Fibroblast of the aortic adventitia (primary cell): ENCODE measurements at regions not wholly inside any gene's neighbourhood (a gene's known extent, or its start where the extent isn't known, plus 50 kb on each side); places are given as distances from the start of the nearest gene placed in this dataset.
A peak's percentile ranks its signal among the peaks of the same experiment; 100 is the strongest.

Experiments used
- DNase-seq: peaks from one replicate; pipeline ENCODE4 v3.0.0-alpha.2; 2010; ENCODE audit warnings: low read depth
- H3K4me3 ChIP-seq: 2 replicates; pipeline ENCODE4 v1.5.1; 2011; ENCODE audit warnings: low read depth, mild to moderate bottlenecking, control low read depth, low read length, moderate library complexity
- CTCF ChIP-seq: IDR thresholded peaks from 2 replicates; pipeline ENCODE4 v1.5.1; 2011; ENCODE audit warnings: mild to moderate bottlenecking, low read length, control low read depth, inconsistent platforms; ENCODE audit not compliant: insufficient read depth

GRCh38 chr14:21735639-21736307, 62.2 kb upstream of the OR4E1 start:
- TF ChIP-seq CTCF, result no peak
- no peak for DNase-seq
- no peak overlapping the region for H3K4me3 ChIP-seq

GRCh38 chr14:21735200-21735599, 61.6 kb upstream of the OR4E1 start:
- no peak for DNase-seq
- no peak for TF ChIP-seq CTCF
- H3K4me3 ChIP-seq, result no peak overlapping the region

- H3K4me3 ChIP-seq, result no peak overlapping the region
- peak; percentile 27 for DNase-seq
- peak; percentile 32 for TF ChIP-seq CTCF
Measured at GRCh38 chr14:21734457-21735074, 60.9 kb upstream of the OR4E1 start.

- H3K4me3 ChIP-seq, result no peak overlapping the region
- TF ChIP-seq CTCF, result no peak
- DNase-seq, result no peak
Measured at GRCh38 chr14:21729703-21730233, 56.1 kb upstream of the OR4E1 start.

GRCh38 chr14:21725250-21725649, 51.6 kb upstream of the OR4E1 start:
- TF ChIP-seq CTCF, result no peak
- H3K4me3 ChIP-seq, result no peak overlapping the region
- no peak for DNase-seq

GRCh38 chr14:21724090-21724973, 50.7 kb upstream of the OR4E1 start:
- no peak overlapping the region for H3K4me3 ChIP-seq
- TF ChIP-seq CTCF, result no peak
- DNase-seq, result no peak
